Mucosa of gallbladder (tissue), 1 donor: ENCODE measurements at regions not wholly inside any gene's neighbourhood (a gene's known extent, or its start where the extent isn't known, plus 50 kb on each side); places are given as distances from the start of the nearest gene placed in this dataset.
"Not testable (repeated sequence)": the region's sequence is repeated elsewhere in the genome, so short reads cannot be mapped to it uniquely, and the experiment has no call there.

Source experiments
- DNase-seq: peaks from one replicate; pipeline ENCODE4 v3.0.0-alpha.2; 2020; ENCODE audit warnings: low spot score
- donor health status: DM: no; HTN: no; CAD: no.

- no peak for DNase-seq
Measured at GRCh38 chrX:40373025-40373424, 207.7 kb upstream of the ATP6AP2 start.

- DNase-seq = no peak
Measured at GRCh38 chrX:40371376-40371775, 209.4 kb upstream of the ATP6AP2 start.

GRCh38 chrX:40368611-40369061 lies 212.1 kb upstream of the ATP6AP2 start:
- DNase-seq = no peak

GRCh38 chrX:40366661-40367060 lies 214.1 kb upstream of the ATP6AP2 start:
- no peak for DNase-seq

- not testable (repeated sequence) for DNase-seq
Measured at GRCh38 chrX:40362291-40362690, 218.5 kb upstream of the ATP6AP2 start.

- no peak for DNase-seq
Measured at GRCh38 chrX:40360557-40360956, 220.2 kb upstream of the ATP6AP2 start.

- no peak for DNase-seq
Measured at GRCh38 chrX:40359593-40359992, 221.2 kb upstream of the ATP6AP2 start.

- DNase-seq = no peak
Measured at GRCh38 chrX:40358994-40359393, 221.8 kb upstream of the ATP6AP2 start.

- no peak for DNase-seq
Measured at GRCh38 chrX:40349251-40349650, 231.5 kb upstream of the ATP6AP2 start.

- no peak for DNase-seq
Measured at GRCh38 chrX:40346379-40346778, 234.4 kb upstream of the ATP6AP2 start.

GRCh38 chrX:40343319-40343718 lies 237.5 kb upstream of the ATP6AP2 start:
- no peak for DNase-seq

GRCh38 chrX:40340116-40340515 lies 240.7 kb upstream of the ATP6AP2 start:
- no peak for DNase-seq

GRCh38 chrX:40333344-40333743 lies 235.6 kb upstream of the BCOR start:
- DNase-seq = no peak

GRCh38 chrX:40331762-40332161 lies 234.0 kb upstream of the BCOR start:
- no peak for DNase-seq

- DNase-seq = no peak
Measured at GRCh38 chrX:40331353-40331752, 233.6 kb upstream of the BCOR start.

GRCh38 chrX:40329616-40330015 lies 231.9 kb upstream of the BCOR start:
- DNase-seq = no peak

- DNase-seq = no peak
Measured at GRCh38 chrX:40327085-40327484, 229.3 kb upstream of the BCOR start.

GRCh38 chrX:40326186-40326965 lies 228.6 kb upstream of the BCOR start:
- no peak for DNase-seq

- DNase-seq = no peak
Measured at GRCh38 chrX:40325161-40325560, 227.4 kb upstream of the BCOR start.

GRCh38 chrX:40323977-40324376 lies 226.2 kb upstream of the BCOR start:
- DNase-seq = no peak

- no peak for DNase-seq
Measured at GRCh38 chrX:40320819-40321218, 223.1 kb upstream of the BCOR start.

GRCh38 chrX:40318801-40319200 lies 221.0 kb upstream of the BCOR start:
- no peak for DNase-seq

GRCh38 chrX:40318076-40318475 lies 220.3 kb upstream of the BCOR start:
- DNase-seq = no peak

GRCh38 chrX:40316502-40316901 lies 218.7 kb upstream of the BCOR start:
- DNase-seq = no peak
